Fibroblast of lung (primary cell): ENCODE measurements at regions not wholly inside any gene's neighbourhood (a gene's known extent, or its start where the extent isn't known, plus 50 kb on each side); places are given as distances from the start of the nearest gene placed in this dataset.

Experiments
- DNase-seq, 2 donors: peaks; one replicate each; pipeline versions ENCODE4 v3.0.0 to v3.0.0-alpha.2; 2010; ENCODE audit warnings: low read depth in 2 of 2
- H2AFZ ChIP-seq: 2 replicates; pipeline ENCODE4 v1.5.1; 2012; ENCODE audit warnings: low read length, control low read depth, inconsistent platforms
- H3K27ac ChIP-seq: 2 replicates; pipeline ENCODE4 v1.5.1; 2011; ENCODE audit warnings: low read length, control low read depth; ENCODE audit not compliant: insufficient read depth
- H3K27me3 ChIP-seq: 2 replicates; pipeline ENCODE4 v1.5.1; 2011; ENCODE audit warnings: mild to moderate bottlenecking, low read length; ENCODE audit not compliant: control insufficient read depth, insufficient read depth
- H3K36me3 ChIP-seq: 2 replicates; pipeline ENCODE4 v1.5.1; 2011; ENCODE audit warnings: low read length; ENCODE audit not compliant: control insufficient read depth, insufficient read depth
- H3K4me1 ChIP-seq: 2 replicates; pipeline ENCODE4 v1.5.1; 2011; ENCODE audit warnings: low read length; ENCODE audit not compliant: control insufficient read depth, insufficient read depth; ENCODE audit errors: extremely low read depth
- H3K4me2 ChIP-seq: 2 replicates; pipeline ENCODE4 v1.5.1; 2011; ENCODE audit warnings: low read length, control low read depth; ENCODE audit not compliant: insufficient read depth; ENCODE audit errors: extremely low read depth
- H3K4me3 ChIP-seq, 4 experiments: fragments of 200-600 bp in 1 of 4; sonication (generic) in 1 of 4; replicated peaks in 1 of 4; 2 replicates each; pipeline ENCODE4 v1.5.1; 2011 to 2016; ENCODE audit warnings: low read length in 4 of 4, low read depth in 3 of 4, mild to moderate bottlenecking in 3 of 4, control low read depth in 2 of 4, inconsistent platforms in 1 of 4, mixed read lengths in 1 of 4; ENCODE audit not compliant: insufficient read depth in 1 of 4; ENCODE audit errors: control extremely low read depth in 1 of 4
- H3K79me2 ChIP-seq: 2 replicates; pipeline ENCODE4 v1.5.1; 2012; ENCODE audit warnings: mild to moderate bottlenecking, low read length, inconsistent platforms; ENCODE audit not compliant: control insufficient read depth, insufficient read depth
- H3K9ac ChIP-seq: 2 replicates; pipeline ENCODE4 v1.5.1; 2011; ENCODE audit warnings: mild to moderate bottlenecking, low read length, control low read depth; ENCODE audit not compliant: insufficient read depth
- H3K9me3 ChIP-seq: 2 replicates; pipeline ENCODE4 v1.5.1; 2012; ENCODE audit warnings: low read depth, low read length; ENCODE audit not compliant: control insufficient read depth, insufficient read depth
- H4K20me1 ChIP-seq: 2 replicates; pipeline ENCODE4 v1.5.1; 2011; ENCODE audit warnings: low read length; ENCODE audit not compliant: control insufficient read depth, insufficient read depth; ENCODE audit errors: extremely low read depth
- CTCF ChIP-seq, 2 donors: IDR thresholded peaks in 1 of 2; conservative IDR thresholded peaks in 1 of 2; 1 replicate in 1 of 2; 2 replicates in 1 of 2; pipeline ENCODE4 v1.5.1; 2011 to 2012; ENCODE audit warnings: low read length in 2 of 2, control low read depth in 1 of 2, inconsistent platforms in 1 of 2, low read depth in 1 of 2, mild to moderate bottlenecking in 1 of 2
- EZH2 ChIP-seq: IDR thresholded peaks from 2 replicates; pipeline ENCODE4 v1.5.1; 2012; ENCODE audit warnings: low read length, control low read depth, mild to moderate bottlenecking; ENCODE audit errors: missing control alignments

- Histone ChIP-seq H3K9me3 (no peaks in the 10 kb centered on the region), H3K27me3 (no peaks in the 10 kb centered on the region), H3K36me3 (no peaks in the 10 kb centered on the region), H3K9ac (no peak overlapping the region), H2AFZ (no peak overlapping the region), H3K27ac (no peak overlapping the region), H3K4me3 (no peak overlapping the region), H3K4me1 (no peaks in the 10 kb centered on the region), H3K4me2 (no peak overlapping the region), H3K79me2 (no peaks in the 10 kb centered on the region), H4K20me1 (no peaks in the 10 kb centered on the region)
- TF ChIP-seq EZH2 (no peak), CTCF (conservative IDR thresholded peaks at IDR 0.05 in 1 of 2, IDR thresholded peaks at IDR 0.05 in 1 of 2; ENCODE audit: low read depth in 1 of 2, low read length in 2 of 2) (no peak)
- DNase-seq, result peak in 1 of 2 donors; percentile 57
Observed at GRCh38 chr10:53697038-53697437, 924.5 kb upstream of the MBL2 start.

- H3K27ac ChIP-seq, result no peak overlapping the region
- H3K9me3 ChIP-seq, result no peaks in the 10 kb centered on the region
- H3K4me2 ChIP-seq, result no peak overlapping the region
- no peaks in the 10 kb centered on the region for H3K36me3 ChIP-seq
- H3K79me2 ChIP-seq, result no peaks in the 10 kb centered on the region
- no peak overlapping the region for H3K9ac ChIP-seq
- no peak for TF ChIP-seq EZH2
- TF ChIP-seq CTCF (conservative IDR thresholded peaks at IDR 0.05 in 1 of 2, IDR thresholded peaks at IDR 0.05 in 1 of 2; ENCODE audit: low read depth in 1 of 2, low read length in 2 of 2), result no peak
- no peaks in the 10 kb centered on the region for H3K27me3 ChIP-seq
- H3K4me1 ChIP-seq, result no peaks in the 10 kb centered on the region
- DNase-seq, result no peak
- H2AFZ ChIP-seq, result no peak overlapping the region
- H4K20me1 ChIP-seq, result no peaks in the 10 kb centered on the region
- no peak overlapping the region for H3K4me3 ChIP-seq
Observed at GRCh38 chr10:53690524-53691240, 918.1 kb upstream of the MBL2 start.

- no peak overlapping the region for H3K4me2 ChIP-seq
- no peaks in the 10 kb centered on the region for H3K36me3 ChIP-seq
- no peaks in the 10 kb centered on the region for H3K9me3 ChIP-seq
- TF ChIP-seq EZH2, result no peak
- no peak for TF ChIP-seq CTCF (conservative IDR thresholded peaks at IDR 0.05 in 1 of 2, IDR thresholded peaks at IDR 0.05 in 1 of 2; ENCODE audit: low read depth in 1 of 2, low read length in 2 of 2)
- H3K27me3 ChIP-seq, result no peaks in the 10 kb centered on the region
- no peak overlapping the region for H3K27ac ChIP-seq
- H3K9ac ChIP-seq, result no peak overlapping the region
- no peaks in the 10 kb centered on the region for H3K79me2 ChIP-seq
- H4K20me1 ChIP-seq, result no peaks in the 10 kb centered on the region
- no peaks in the 10 kb centered on the region for H3K4me1 ChIP-seq
- no peak overlapping the region for H2AFZ ChIP-seq
- H3K4me3 ChIP-seq, result no peak overlapping the region
- DNase-seq, result no peak
Observed at GRCh38 chr10:53687800-53688199, 915.2 kb upstream of the MBL2 start.
